ENCODE measurements at regions not wholly inside any gene's neighbourhood (a gene's known extent, or its start where the extent isn't known, plus 50 kb on each side); places are given as distances from the start of the nearest gene placed in this dataset.

DNA sequence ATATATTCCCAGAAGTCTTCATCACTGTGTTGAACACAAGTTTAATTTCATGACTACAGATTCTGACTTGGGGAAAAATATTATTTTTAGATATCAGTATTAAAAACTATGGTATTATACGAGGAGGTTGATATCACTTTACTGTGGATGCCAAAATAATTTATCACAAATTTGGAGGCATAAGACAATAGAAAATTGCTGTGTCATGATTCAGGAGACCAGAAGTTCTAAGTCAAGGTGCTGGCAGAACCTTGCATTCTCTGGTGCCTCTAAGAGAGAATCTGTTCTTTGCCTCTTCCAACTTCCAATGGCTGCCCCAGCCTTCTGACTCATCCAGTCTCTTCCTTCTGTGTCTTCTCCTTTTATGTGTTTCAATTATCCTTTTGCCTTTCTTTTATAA, 325.0 kb upstream of the CNTN4 start:
- Histone ChIP-seq H3F3A (ENCODE audit: control insufficient read depth, insufficient read depth) (no peaks in the 10 kb centered on the region), H3K4me3 (ENCODE audit: low read length) (no peak overlapping the region), H3K4me2 (ENCODE audit: low read length) (no peak overlapping the region), H3K36me3 (ENCODE audit: control insufficient read depth, low read length) (no peaks in the 10 kb centered on the region), H3K79me2 (ENCODE audit: control insufficient read depth, low read length) (no peaks in the 10 kb centered on the region), H3K9me2 (replicated peaks; ENCODE audit: control insufficient read depth, low read length) (no peaks in the 10 kb centered on the region), H3K27ac (ENCODE audit: low read depth, low read length) (no peak overlapping the region), H4K20me1 (ENCODE audit: control insufficient read depth, insufficient read depth, low read depth, low read length) (no peaks in the 10 kb centered on the region), H3K27me3 (ENCODE audit: control insufficient read depth, low read length) (no peaks in the 10 kb centered on the region), H3K4me1 (ENCODE audit: control insufficient read depth, low read length) (no peaks in the 10 kb centered on the region), H3K9me3 (ENCODE audit: control insufficient read depth, insufficient read depth, low read length) (no peaks in the 10 kb centered on the region)
- TF ChIP-seq, protein P1, sequence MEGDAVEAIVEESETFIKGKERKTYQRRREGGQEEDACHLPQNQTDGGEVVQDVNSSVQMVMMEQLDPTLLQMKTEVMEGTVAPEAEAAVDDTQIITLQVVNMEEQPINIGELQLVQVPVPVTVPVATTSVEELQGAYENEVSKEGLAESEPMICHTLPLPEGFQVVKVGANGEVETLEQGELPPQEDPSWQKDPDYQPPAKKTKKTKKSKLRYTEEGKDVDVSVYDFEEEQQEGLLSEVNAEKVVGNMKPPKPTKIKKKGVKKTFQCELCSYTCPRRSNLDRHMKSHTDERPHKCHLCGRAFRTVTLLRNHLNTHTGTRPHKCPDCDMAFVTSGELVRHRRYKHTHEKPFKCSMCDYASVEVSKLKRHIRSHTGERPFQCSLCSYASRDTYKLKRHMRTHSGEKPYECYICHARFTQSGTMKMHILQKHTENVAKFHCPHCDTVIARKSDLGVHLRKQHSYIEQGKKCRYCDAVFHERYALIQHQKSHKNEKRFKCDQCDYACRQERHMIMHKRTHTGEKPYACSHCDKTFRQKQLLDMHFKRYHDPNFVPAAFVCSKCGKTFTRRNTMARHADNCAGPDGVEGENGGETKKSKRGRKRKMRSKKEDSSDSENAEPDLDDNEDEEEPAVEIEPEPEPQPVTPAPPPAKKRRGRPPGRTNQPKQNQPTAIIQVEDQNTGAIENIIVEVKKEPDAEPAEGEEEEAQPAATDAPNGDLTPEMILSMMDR (IDR thresholded peaks at IDR 0.05; ENCODE audit: low read depth, low read length, poor library complexity, severe bottlenecking), result no peak
- TF ChIP-seq EZH2phosphoT487 (IDR thresholded peaks at IDR 0.05; ENCODE audit: borderline replicate concordance, low read length), result no peak

DNA sequence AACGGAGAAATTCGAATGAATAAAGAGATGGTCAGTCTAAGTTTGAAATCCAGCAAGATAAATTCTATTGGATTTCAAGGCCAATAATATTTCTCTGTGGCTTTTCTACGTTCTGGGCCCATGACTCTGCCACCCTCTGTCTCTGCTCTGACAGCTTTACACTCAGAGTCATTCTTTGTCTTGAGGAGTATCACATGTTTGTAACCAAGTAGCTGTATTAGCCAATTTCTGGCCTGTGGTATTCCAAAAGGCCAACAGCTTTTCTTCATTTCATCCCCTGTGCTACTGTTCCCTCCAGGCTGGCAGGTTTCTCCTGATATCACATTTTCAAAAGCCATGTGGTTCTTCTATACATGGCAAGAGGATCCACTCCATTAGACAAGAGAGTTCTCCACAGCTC, 324.1 kb upstream of the CNTN4 start:
- Histone ChIP-seq H3F3A (ENCODE audit: control insufficient read depth, insufficient read depth) (no peaks in the 10 kb centered on the region), H3K4me2 (ENCODE audit: low read length) (no peak overlapping the region), H3K9me2 (replicated peaks; ENCODE audit: control insufficient read depth, low read length) (no peaks in the 10 kb centered on the region), H3K4me3 (ENCODE audit: low read length) (no peak overlapping the region), H3K79me2 (ENCODE audit: control insufficient read depth, low read length) (no peaks in the 10 kb centered on the region), H3K27ac (ENCODE audit: low read depth, low read length) (no peak overlapping the region), H3K36me3 (ENCODE audit: control insufficient read depth, low read length) (no peaks in the 10 kb centered on the region), H3K27me3 (ENCODE audit: control insufficient read depth, low read length) (no peaks in the 10 kb centered on the region), H3K4me1 (ENCODE audit: control insufficient read depth, low read length) (no peaks in the 10 kb centered on the region), H4K20me1 (ENCODE audit: control insufficient read depth, insufficient read depth, low read depth, low read length) (no peaks in the 10 kb centered on the region), H3K9me3 (ENCODE audit: control insufficient read depth, insufficient read depth, low read length) (no peaks in the 10 kb centered on the region)
- no peak for TF ChIP-seq EZH2phosphoT487 (IDR thresholded peaks at IDR 0.05; ENCODE audit: borderline replicate concordance, low read length)
- TF ChIP-seq, protein P1 (IDR thresholded peaks at IDR 0.05; ENCODE audit: low read depth, low read length, poor library complexity, severe bottlenecking), result no peak

DNA sequence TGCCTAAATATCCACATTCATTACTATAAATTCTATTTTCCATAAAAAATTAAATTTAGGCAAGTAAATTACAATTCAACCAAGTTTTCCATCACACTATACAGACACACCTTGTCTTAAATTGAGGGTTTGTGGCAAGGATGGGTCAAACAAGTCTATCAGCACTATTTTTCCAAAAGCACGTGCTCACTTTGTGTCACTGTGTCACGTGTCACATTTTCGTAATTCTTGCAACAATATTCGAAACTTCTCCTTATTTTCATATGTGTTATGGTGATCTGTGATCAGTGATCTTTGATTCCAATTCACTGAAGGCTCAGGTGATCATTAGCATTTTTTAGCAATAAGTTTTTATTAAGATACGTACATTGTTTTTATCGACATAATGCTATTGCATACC, 323.3 kb upstream of the CNTN4 start:
- Histone ChIP-seq H3K27ac (ENCODE audit: low read depth, low read length) (no peak overlapping the region), H3K4me3 (ENCODE audit: low read length) (no peak overlapping the region), H3K4me2 (ENCODE audit: low read length) (no peak overlapping the region), H3K9me3 (ENCODE audit: control insufficient read depth, insufficient read depth, low read length) (no peaks in the 10 kb centered on the region), H3K27me3 (ENCODE audit: control insufficient read depth, low read length) (no peaks in the 10 kb centered on the region), H3K4me1 (ENCODE audit: control insufficient read depth, low read length) (no peaks in the 10 kb centered on the region), H3K9me2 (replicated peaks; ENCODE audit: control insufficient read depth, low read length) (no peaks in the 10 kb centered on the region), H4K20me1 (ENCODE audit: control insufficient read depth, insufficient read depth, low read depth, low read length) (no peaks in the 10 kb centered on the region), H3K79me2 (ENCODE audit: control insufficient read depth, low read length) (no peaks in the 10 kb centered on the region), H3F3A (ENCODE audit: control insufficient read depth, insufficient read depth) (no peaks in the 10 kb centered on the region), H3K36me3 (ENCODE audit: control insufficient read depth, low read length) (no peaks in the 10 kb centered on the region)
- TF ChIP-seq EZH2phosphoT487 (IDR thresholded peaks at IDR 0.05; ENCODE audit: borderline replicate concordance, low read length), result no peak
- TF ChIP-seq, protein P1 (IDR thresholded peaks at IDR 0.05; ENCODE audit: low read depth, low read length, poor library complexity, severe bottlenecking), result no peak

DNA sequence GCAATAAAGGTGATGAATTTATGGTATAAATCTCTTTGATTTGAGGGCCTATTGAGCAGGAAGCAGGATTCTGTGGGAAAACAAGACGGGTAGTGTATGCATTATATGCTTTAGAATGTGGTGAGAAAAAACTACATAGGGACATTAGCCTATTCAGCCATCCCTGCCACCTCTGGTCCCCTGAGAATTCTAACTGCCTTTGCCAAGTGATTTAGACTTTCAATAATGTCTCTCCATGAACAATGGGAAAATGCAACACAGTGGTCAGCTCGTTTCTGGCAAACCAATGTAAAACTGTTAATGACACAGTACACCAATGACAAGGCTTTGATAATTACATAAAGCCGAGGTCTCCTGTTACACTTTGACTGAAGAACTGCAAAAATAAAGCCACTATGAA, 314.7 kb upstream of the CNTN4 start:
- Histone ChIP-seq H3F3A (ENCODE audit: control insufficient read depth, insufficient read depth) (no peaks in the 10 kb centered on the region), H3K4me1 (ENCODE audit: control insufficient read depth, low read length) (no peaks in the 10 kb centered on the region), H3K27me3 (ENCODE audit: control insufficient read depth, low read length) (no peaks in the 10 kb centered on the region), H3K36me3 (ENCODE audit: control insufficient read depth, low read length) (no peaks in the 10 kb centered on the region), H3K9me2 (replicated peaks; ENCODE audit: control insufficient read depth, low read length) (no peaks in the 10 kb centered on the region), H4K20me1 (ENCODE audit: control insufficient read depth, insufficient read depth, low read depth, low read length) (no peaks in the 10 kb centered on the region), H3K79me2 (ENCODE audit: control insufficient read depth, low read length) (no peaks in the 10 kb centered on the region), H3K4me3 (ENCODE audit: low read length) (no peak overlapping the region), H3K4me2 (ENCODE audit: low read length) (no peak overlapping the region), H3K27ac (ENCODE audit: low read depth, low read length) (no peak overlapping the region), H3K9me3 (ENCODE audit: control insufficient read depth, insufficient read depth, low read length) (no peaks in the 10 kb centered on the region)
- TF ChIP-seq, protein P1 (IDR thresholded peaks at IDR 0.05; ENCODE audit: low read depth, low read length, poor library complexity, severe bottlenecking), result no peak
- no peak for TF ChIP-seq EZH2phosphoT487 (IDR thresholded peaks at IDR 0.05; ENCODE audit: borderline replicate concordance, low read length)
